Neural progenitor cell (in vitro differentiated cells): ENCODE measurements at regions not wholly inside any gene's neighbourhood (a gene's known extent, or its start where the extent isn't known, plus 50 kb on each side); places are given as distances from the start of the nearest gene placed in this dataset.

ENCODE experiments used
- DNase-seq: peaks from one replicate; pipeline ENCODE4 v3.0.0-alpha.2; 2016; ENCODE audit warnings: low spot score
- H2AFZ ChIP-seq: fragments of 200-600 bp; sonication (generic); replicated peaks from 2 replicates; pipeline ENCODE4 v1.6.1; 2016; ENCODE audit warnings: antibody characterized with exemption
- H3F3A ChIP-seq: fragments of 200-600 bp; sonication (generic); 2 replicates; pipeline ENCODE4 v1.6.1; 2016; ENCODE audit warnings: antibody characterized with exemption, low read depth
- H3K27ac ChIP-seq: fragments of 200-600 bp; sonication (generic); 2 replicates; pipeline ENCODE4 v1.5.1; 2016; ENCODE audit warnings: mild to moderate bottlenecking
- H3K27me3 ChIP-seq: fragments of 200-600 bp; sonication (generic); 2 replicates; pipeline ENCODE4 v1.6.1; 2016; ENCODE audit warnings: mild to moderate bottlenecking, moderate library complexity
- H3K36me3 ChIP-seq: fragments of 200-600 bp; sonication (generic); 2 replicates; pipeline ENCODE4 v1.5.1; 2016
- H3K4me1 ChIP-seq: fragments of 200-600 bp; sonication (generic); 2 replicates; pipeline ENCODE4 v1.6.1; 2016; ENCODE audit warnings: mixed run types
- H3K4me2 ChIP-seq: fragments of 200-600 bp; sonication (generic); 2 replicates; pipeline ENCODE4 v1.6.1; 2016
- H3K4me3 ChIP-seq: fragments of 200-600 bp; sonication (generic); 2 replicates; pipeline ENCODE4 v1.5.1; 2016
- H3K79me2 ChIP-seq: fragments of 200-600 bp; sonication (generic); 2 replicates; pipeline ENCODE4 v1.6.1; 2016; ENCODE audit warnings: low read depth
- H3K9ac ChIP-seq: fragments of 200-600 bp; sonication (generic); 2 replicates; pipeline ENCODE4 v1.6.1; 2016
- H3K9me3 ChIP-seq: fragments of 200-600 bp; sonication (generic); 2 replicates; pipeline ENCODE4 v1.5.1; 2016; ENCODE audit warnings: low read depth
- H4K20me1 ChIP-seq: fragments of 200-600 bp; sonication (generic); 2 replicates; pipeline ENCODE4 v1.6.1; 2016; ENCODE audit warnings: low read depth
- H3K27ac Mint-ChIP-seq: 3 replicates; pipeline ENCODE4 v1.8.0; 2021; ENCODE audit warnings: mixed read lengths
- H3K27me3 Mint-ChIP-seq: 2 replicates; pipeline ENCODE4 v1.8.0; 2022; ENCODE audit warnings: low read depth, mild to moderate bottlenecking, inconsistent platforms, moderate library complexity, mixed read lengths; ENCODE audit not compliant: insufficient read depth
- H3K36me3 Mint-ChIP-seq: 3 replicates; pipeline ENCODE4 v1.8.0; 2021; ENCODE audit warnings: mixed read lengths
- H3K4me1 Mint-ChIP-seq: 3 replicates; pipeline ENCODE4 v1.8.0; 2021; ENCODE audit warnings: mixed read lengths
- H3K4me3 Mint-ChIP-seq: 3 replicates; pipeline ENCODE4 v1.8.0; 2021; ENCODE audit warnings: mild to moderate bottlenecking, moderate library complexity, mixed read lengths
- H3K9me3 Mint-ChIP-seq: 3 replicates; pipeline ENCODE4 v1.8.0; 2020; ENCODE audit warnings: mixed read lengths
- EZH2 ChIP-seq: fragments of 200-600 bp; sonication (generic); IDR thresholded peaks from 2 replicates; pipeline ENCODE4 v1.6.1; 2017; ENCODE audit warnings: antibody characterized with exemption, mild to moderate bottlenecking, moderate library complexity
- EZH2phosphoT487 ChIP-seq: fragments of 200-600 bp; sonication (generic); IDR thresholded peaks from 2 replicates; pipeline ENCODE4 v1.6.1; 2017; ENCODE audit warnings: antibody characterized with exemption
- TF ChIP-seq, protein P1 (sequence below): fragments of 200-600 bp; sonication (generic); IDR thresholded peaks from 2 replicates; pipeline ENCODE4 v1.5.1; 2017; ENCODE audit warnings: antibody characterized with exemption, mild to moderate bottlenecking

DNA sequence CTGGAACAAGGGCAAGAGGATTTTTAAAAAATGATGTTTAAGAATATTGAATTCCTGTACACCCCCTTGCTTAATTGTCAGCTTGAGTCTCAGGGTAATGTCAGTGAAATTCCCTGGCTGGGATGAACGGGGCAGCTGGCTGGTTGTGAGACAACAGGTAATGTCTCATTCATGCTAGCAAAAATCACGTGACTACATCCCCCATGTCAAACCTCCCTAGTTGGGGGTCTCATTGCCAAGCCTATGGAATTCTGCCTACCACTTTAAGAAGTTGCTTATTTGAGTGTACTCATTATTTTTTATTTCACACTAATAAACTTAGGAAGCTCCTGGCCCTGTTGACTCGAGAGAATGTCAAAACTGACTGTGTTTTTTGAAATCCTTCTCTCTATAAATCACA lies 218.3 kb downstream of the ICOS start:
- H3K9me3 ChIP-seq = peaks cover 8% of the 10 kb centered on the region
- no peaks in the 10 kb centered on the region for H4K20me1 ChIP-seq
- no peak overlapping the region for H3K4me3 Mint-ChIP-seq
- no peak overlapping the region for H3K4me2 ChIP-seq
- H3K9ac ChIP-seq = no peak overlapping the region
- peaks cover 27% of the 10 kb centered on the region for H3K4me1 Mint-ChIP-seq
- H2AFZ ChIP-seq = no peak overlapping the region
- no peak overlapping the region for H3K4me3 ChIP-seq
- H3K27ac ChIP-seq = no peak overlapping the region
- no peaks in the 10 kb centered on the region for H3K36me3 Mint-ChIP-seq
- no peak for DNase-seq
- peaks cover 2% of the 10 kb centered on the region for H3K27me3 Mint-ChIP-seq
- H3K36me3 ChIP-seq = no peaks in the 10 kb centered on the region
- H3K9me3 Mint-ChIP-seq = peaks cover 14% of the 10 kb centered on the region
- no peak overlapping the region for H3K27ac Mint-ChIP-seq
- TF ChIP-seq EZH2 (no peak), EZH2phosphoT487 (no peak)
- TF ChIP-seq, protein P1, sequence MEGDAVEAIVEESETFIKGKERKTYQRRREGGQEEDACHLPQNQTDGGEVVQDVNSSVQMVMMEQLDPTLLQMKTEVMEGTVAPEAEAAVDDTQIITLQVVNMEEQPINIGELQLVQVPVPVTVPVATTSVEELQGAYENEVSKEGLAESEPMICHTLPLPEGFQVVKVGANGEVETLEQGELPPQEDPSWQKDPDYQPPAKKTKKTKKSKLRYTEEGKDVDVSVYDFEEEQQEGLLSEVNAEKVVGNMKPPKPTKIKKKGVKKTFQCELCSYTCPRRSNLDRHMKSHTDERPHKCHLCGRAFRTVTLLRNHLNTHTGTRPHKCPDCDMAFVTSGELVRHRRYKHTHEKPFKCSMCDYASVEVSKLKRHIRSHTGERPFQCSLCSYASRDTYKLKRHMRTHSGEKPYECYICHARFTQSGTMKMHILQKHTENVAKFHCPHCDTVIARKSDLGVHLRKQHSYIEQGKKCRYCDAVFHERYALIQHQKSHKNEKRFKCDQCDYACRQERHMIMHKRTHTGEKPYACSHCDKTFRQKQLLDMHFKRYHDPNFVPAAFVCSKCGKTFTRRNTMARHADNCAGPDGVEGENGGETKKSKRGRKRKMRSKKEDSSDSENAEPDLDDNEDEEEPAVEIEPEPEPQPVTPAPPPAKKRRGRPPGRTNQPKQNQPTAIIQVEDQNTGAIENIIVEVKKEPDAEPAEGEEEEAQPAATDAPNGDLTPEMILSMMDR = no peak
- H3K79me2 ChIP-seq = no peaks in the 10 kb centered on the region
- peaks cover 12% of the 10 kb centered on the region for H3K4me1 ChIP-seq
- H3F3A ChIP-seq = peaks cover 3% of the 10 kb centered on the region
- H3K27me3 ChIP-seq = no peaks in the 10 kb centered on the region

DNA sequence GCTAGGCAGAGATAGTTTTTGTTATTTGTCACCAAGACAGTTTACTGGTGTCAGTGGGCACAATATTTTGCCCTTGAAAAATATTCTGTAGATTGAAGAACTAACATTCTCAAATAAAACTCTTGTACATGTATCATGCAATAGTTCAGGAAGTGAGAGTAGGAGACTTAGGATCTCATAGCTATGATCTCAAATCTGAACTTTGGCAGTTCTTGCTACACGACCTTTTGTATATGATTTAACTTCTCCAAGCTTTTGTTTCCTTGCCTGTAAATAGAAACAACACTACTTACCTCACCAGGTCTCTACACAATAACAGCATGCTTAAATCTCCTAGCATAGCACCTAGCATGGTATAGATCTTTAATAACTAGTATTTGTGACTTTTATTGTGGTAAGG lies 219.9 kb downstream of the ICOS start:
- H3K9me3 Mint-ChIP-seq = peaks cover 14% of the 10 kb centered on the region
- H3K36me3 Mint-ChIP-seq = no peaks in the 10 kb centered on the region
- peaks cover 8% of the 10 kb centered on the region for H3K9me3 ChIP-seq

DNA sequence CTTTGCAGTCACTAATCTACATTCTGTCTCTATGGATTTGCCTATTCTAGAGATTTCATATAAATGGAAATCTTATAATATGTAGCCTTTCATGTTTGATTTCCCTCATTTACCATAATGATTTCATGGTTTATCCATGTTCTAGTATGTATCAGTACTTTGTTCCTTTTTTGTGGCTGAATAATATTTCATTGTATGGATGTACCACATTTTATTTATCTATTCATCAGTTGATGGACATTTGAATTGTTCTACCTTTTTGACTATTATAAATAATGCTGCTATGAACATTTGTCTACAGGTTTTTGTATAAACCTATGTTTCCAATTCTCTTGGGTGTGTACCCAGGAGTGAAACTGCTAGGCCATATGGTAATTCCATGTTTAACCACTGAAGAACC lies 221.1 kb downstream of the ICOS start:
- H3K4me3 Mint-ChIP-seq = no peak overlapping the region
- Histone ChIP-seq H3K4me3 (no peak overlapping the region), H3K27ac (no peak overlapping the region)

More for the DNA sequence above, 219.9 kb downstream of the ICOS start:
- Histone ChIP-seq H3K4me3 (no peak overlapping the region), H3K36me3 (no peaks in the 10 kb centered on the region), H3K27me3 (no peaks in the 10 kb centered on the region), H2AFZ (no peak overlapping the region), H3K4me2 (no peak overlapping the region), H3K27ac (no peak overlapping the region), H3K4me1 (peaks cover 12% of the 10 kb centered on the region), H4K20me1 (no peaks in the 10 kb centered on the region), H3K9ac (no peak overlapping the region), H3K79me2 (no peaks in the 10 kb centered on the region), H3F3A (peaks cover 3% of the 10 kb centered on the region)
- Mint-ChIP-seq H3K4me3 (no peak overlapping the region), H3K4me1 (peaks cover 17% of the 10 kb centered on the region), H3K27me3 (no peaks in the 10 kb centered on the region), H3K27ac (no peak overlapping the region)
- TF ChIP-seq, protein P1 = no peak
- TF ChIP-seq EZH2phosphoT487 (no peak), EZH2 (no peak)
- DNase-seq = no peak

More for the DNA sequence above, 221.1 kb downstream of the ICOS start:
- no peaks in the 10 kb centered on the region for H3K79me2 ChIP-seq
- no peaks in the 10 kb centered on the region for H3K27me3 Mint-ChIP-seq
- H3K36me3 Mint-ChIP-seq = no peaks in the 10 kb centered on the region
- H3K9me3 Mint-ChIP-seq = peaks cover 14% of the 10 kb centered on the region
- H3K27me3 ChIP-seq = no peaks in the 10 kb centered on the region
- H3K4me2 ChIP-seq = no peak overlapping the region
- H4K20me1 ChIP-seq = no peaks in the 10 kb centered on the region
- H3K36me3 ChIP-seq = no peaks in the 10 kb centered on the region
- no peak overlapping the region for H3K27ac Mint-ChIP-seq
- no peak for DNase-seq
- TF ChIP-seq EZH2 (no peak), EZH2phosphoT487 (no peak)
- TF ChIP-seq, protein P1 = no peak
- H3K9ac ChIP-seq = no peak overlapping the region
- peaks cover 5% of the 10 kb centered on the region for H3K4me1 Mint-ChIP-seq
- no peak overlapping the region for H2AFZ ChIP-seq
- H3K4me1 ChIP-seq = peaks cover 2% of the 10 kb centered on the region
- H3K9me3 ChIP-seq = peaks cover 8% of the 10 kb centered on the region
- no peaks in the 10 kb centered on the region for H3F3A ChIP-seq
